NCI-H748 (cell line): ENCODE measurements at regions not wholly inside any gene's neighbourhood (a gene's known extent, or its start where the extent isn't known, plus 50 kb on each side); places are given as distances from the start of the nearest gene placed in this dataset.
"Not testable (repeated sequence)": the region's sequence is repeated elsewhere in the genome, so short reads cannot be mapped to it uniquely, and the experiment has no call there.

Experiments
- DNase-seq: peaks from one replicate; lab custom pipeline; 2025; ENCODE audit not compliant: unreplicated experiment; lab: John Stamatoyannopoulos, UW

GRCh38 chr7:65254061-65254460 lies 119.6 kb upstream of the ZNF92 start:
- DNase-seq, result no peak

- peak; percentile 92 for DNase-seq
These were observed 121.6 kb upstream of the ZNF92 start for GRCh38 chr7:65251851-65252620.

- DNase-seq, result no peak
These were observed 122.8 kb upstream of the ZNF92 start for GRCh38 chr7:65250697-65251395.

- no peak for DNase-seq
These were observed 123.4 kb upstream of the ZNF92 start for GRCh38 chr7:65250216-65250615.

- no peak for DNase-seq
These were observed 126.2 kb upstream of the ZNF92 start for GRCh38 chr7:65247491-65247890.

- peak; percentile 69 for DNase-seq
These were observed 133.8 kb upstream of the ZNF92 start for GRCh38 chr7:65239707-65240352.

GRCh38 chr7:65239324-65239706 lies 134.3 kb upstream of the ZNF92 start:
- DNase-seq, result no peak

- DNase-seq, result no peak
These were observed 134.9 kb upstream of the ZNF92 start for GRCh38 chr7:65238785-65239184.

- DNase-seq, result peak; percentile 29
These were observed 138.1 kb upstream of the ZNF92 start for GRCh38 chr7:65235586-65235985.

- DNase-seq, result no peak
These were observed 140.1 kb upstream of the ZNF92 start for GRCh38 chr7:65233409-65234034.

GRCh38 chr7:65230231-65230630 lies 143.4 kb upstream of the ZNF92 start:
- no peak for DNase-seq

GRCh38 chr7:65225422-65226006 lies 148.1 kb upstream of the ZNF92 start:
- no peak for DNase-seq

GRCh38 chr7:65222655-65223054 lies 151.0 kb upstream of the ZNF92 start:
- DNase-seq, result no peak

- no peak for DNase-seq
These were observed 152.0 kb upstream of the ZNF92 start for GRCh38 chr7:65221683-65222082.

- DNase-seq, result no peak
These were observed 154.0 kb upstream of the ZNF92 start for GRCh38 chr7:65219623-65220022.

- DNase-seq, result peak; percentile 93
These were observed 157.2 kb upstream of the ZNF92 start for GRCh38 chr7:65216469-65216868.

GRCh38 chr7:65213260-65213659 lies 160.4 kb upstream of the ZNF92 start:
- DNase-seq, result peak; percentile 79

- DNase-seq, result not testable (repeated sequence)
These were observed 174.4 kb upstream of the ZNF92 start for GRCh38 chr7:65199221-65199620.

- DNase-seq, result not testable (repeated sequence)
These were observed 180.2 kb upstream of the ZNF92 start for GRCh38 chr7:65193334-65194058.

GRCh38 chr7:65177041-65177440 lies 170.6 kb upstream of the ERV3-1 start:
- DNase-seq, result not testable (repeated sequence)
